ENCODE measurements at regions not wholly inside any gene's neighbourhood (a gene's known extent, or its start where the extent isn't known, plus 50 kb on each side); places are given as distances from the start of the nearest gene placed in this dataset.
"Not testable (repeated sequence)": the region's sequence is repeated elsewhere in the genome, so short reads cannot be mapped to it uniquely, and the experiment has no call there.

DNA sequence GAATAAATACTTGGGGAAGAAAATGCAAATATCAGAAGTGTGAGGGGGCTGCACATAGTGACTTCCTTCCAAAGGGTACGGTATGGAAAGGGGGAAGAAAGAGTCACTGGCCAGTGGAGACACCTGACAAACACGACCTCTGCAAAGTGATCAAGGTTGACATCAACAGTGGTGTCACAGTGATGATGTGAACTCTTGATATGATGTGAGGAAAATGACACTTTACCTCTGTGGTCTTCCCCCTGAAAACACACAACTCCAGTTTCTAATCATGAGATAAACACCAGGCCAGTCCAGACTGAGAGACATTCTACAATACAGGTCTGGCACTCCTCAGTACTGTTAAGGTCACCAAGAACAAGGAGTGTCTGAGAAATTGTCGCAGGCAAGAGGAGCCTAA lies 169.7 kb downstream of the BUB3 start:
- no peak for DNase-seq

DNA sequence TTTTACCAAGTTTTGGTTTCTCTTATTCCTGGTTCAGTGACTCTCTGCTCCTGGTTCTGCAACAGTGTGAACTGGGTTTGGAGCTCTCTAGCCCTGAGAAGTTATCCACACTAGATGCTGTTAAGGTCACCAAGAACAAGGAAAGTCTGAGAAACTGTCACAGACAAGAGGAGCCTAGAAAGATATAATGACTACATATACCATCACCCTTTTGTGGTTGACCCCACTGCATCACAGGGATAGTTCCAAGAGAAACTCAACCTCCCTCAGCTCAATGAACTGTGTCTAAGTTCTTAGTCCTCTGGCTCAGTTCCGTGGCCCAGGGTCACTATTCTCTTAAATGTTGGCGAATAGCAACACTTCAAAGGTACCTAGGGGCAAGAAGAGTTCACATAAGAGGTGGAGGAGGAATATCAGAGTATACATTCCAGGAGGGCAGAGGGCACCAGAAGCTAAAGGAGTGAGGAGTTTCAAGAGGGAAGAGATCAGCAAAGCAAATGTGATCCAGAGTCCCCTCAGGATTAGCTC lies 171.5 kb downstream of the BUB3 start:
- no peak for DNase-seq

DNA sequence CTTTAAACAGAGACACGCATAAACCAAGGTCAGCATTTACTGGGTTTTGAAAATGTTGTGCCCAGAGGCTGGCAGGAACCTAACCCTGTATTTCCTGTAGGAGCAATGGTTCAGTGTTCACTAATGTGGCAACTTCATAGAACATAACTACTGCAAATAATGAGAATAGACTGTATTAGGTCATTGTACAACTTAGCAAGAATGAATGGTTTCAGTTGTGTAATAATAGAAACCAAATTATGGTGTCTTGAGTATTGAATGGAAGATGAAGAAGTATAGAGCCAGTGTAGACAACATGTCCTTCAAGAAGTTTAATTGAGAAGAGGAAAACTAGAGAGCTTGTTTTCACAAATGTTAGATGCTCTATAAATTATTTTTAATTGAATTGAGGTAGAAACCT lies 172.5 kb downstream of the BUB3 start:
- no peak for DNase-seq

DNA sequence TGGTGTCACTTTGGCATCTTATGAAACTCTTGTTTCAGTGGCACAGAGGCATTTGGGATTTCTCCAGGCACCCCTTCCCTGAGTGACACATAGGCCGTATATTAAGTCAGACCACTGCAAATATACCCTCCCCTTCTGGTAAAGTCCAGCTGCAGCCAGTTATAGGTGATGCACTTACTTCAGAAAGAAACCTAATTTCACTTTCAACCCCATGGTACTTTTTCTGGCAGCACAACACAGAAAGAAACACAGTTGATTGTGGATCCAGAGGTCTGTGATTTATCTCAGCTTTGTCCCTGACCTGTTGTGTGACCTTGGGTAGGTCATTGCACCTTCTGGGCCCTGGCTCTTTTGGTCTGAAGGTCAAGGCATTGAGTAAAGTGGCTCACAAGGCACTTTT lies 173.2 kb downstream of the BUB3 start:
- no peak for DNase-seq

DNA sequence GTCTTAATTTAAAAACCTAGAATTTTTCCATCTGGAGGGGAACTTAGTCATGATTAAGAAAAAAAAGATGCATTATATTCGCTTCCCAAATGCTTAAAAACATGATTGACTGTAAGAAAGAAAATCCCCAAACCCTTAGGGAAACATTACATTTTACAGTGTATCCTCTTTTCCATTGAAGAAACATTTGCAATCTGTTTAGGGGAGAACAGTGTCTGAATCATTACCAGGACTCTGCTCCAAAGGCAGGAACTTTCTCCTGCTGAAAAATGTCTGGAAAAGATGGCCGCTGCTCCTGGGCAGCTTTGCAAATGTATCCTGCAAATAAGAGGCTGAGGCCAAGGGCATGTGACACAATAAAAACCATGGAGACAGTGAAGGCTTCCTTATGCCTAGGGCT lies 173.7 kb downstream of the BUB3 start:
- no peak for DNase-seq

DNA sequence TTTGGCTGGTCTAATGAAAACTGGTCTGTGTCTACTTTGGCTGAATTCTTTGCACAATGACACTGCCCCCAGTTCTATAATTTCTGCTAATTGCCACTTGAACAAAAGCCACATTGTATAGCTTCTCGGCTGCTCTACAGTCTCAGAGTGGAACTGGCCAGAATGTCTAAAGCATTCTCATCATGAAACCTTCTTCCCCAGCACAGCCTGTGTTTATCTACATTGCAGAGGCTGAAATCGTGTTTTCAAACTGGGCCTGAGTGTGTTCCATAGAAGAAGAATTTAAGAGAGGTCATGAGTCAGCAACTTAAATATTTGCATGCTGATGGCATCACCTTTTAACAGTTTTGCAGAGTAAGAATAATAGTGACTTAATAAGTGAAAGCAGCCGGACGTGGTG lies 177.2 kb downstream of the BUB3 start:
- DNase-seq = no peak

DNA sequence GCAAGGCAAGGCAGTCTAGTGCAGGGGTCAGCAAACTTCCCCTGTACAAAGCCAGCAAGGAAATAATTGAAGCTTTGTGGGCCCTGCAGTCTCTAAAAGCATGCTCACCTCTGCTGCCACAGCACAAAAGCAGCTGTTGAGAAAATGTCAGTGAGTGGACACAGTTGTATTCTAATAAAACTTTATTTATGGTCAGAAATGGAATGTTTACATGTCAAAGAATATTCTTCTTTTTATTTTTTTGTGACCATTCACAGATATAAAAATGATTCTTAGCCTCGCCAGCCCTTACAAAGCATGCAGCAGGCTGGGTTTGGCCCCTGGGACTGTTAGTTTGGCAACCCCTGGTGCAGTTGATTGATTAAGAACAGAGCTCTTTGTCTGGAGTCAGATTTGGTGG lies 192.4 kb downstream of the BUB3 start:
- DNase-seq = no peak

DNA sequence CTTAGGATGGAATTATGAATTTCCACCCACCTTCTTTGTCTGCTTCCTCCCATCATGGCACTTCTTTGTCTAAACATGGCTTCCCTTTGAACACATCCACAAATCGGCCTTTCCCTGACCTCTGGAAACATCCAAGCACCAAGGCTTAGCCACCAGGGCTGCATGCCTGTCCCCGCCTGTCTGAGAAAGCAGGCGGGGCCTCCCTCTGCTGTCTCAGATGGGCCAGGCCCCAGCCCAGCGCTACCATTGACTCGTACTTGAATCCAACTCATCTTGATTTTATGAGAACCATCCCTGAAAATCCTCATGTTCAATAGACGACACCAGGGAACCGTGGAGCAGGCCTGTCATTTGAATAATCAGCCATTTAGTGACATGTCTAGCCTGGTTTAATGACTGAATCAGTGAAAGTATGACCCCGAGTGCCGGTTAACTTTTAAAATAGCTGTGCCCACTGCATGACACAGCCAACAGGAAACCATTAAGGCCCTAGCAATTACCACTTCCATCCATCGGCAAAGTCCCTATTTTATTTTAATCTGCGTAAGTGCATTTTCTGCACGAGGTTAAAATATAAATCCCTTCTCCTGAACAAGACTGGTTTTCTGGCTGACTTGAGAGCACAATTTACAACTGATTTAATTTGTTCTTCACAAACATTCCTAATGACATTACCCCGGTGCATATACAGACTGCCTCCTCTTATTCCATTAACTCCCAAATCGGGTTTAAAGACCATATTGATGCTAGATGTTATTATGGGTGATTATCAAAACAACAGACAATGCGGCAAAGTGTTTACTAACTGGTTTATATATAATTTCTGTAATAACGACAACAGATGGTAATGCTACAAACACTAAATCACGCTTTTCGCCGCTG lies 194.7 kb downstream of the BUB3 start:
- no peak for DNase-seq

DNA sequence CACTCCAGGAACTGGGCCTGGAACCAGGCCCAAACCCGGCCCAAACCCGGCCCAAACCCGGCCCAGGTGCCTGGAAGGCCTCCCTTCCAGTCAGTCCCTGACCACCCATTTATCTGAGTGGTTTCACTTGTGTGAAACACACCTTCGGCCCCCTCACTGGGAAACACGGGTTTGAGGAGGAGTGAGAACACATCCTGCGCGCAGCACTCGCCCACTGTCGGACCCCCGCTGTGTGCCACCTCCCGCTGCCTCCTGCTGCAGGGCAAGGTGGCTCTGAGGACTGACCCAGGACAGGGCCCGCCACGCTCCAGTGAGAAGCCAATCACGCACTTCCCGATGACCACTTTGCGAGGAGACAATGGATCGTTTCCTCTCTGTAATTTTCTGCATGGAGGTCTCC lies 197.5 kb downstream of the BUB3 start:
- DNase-seq = no peak

DNA sequence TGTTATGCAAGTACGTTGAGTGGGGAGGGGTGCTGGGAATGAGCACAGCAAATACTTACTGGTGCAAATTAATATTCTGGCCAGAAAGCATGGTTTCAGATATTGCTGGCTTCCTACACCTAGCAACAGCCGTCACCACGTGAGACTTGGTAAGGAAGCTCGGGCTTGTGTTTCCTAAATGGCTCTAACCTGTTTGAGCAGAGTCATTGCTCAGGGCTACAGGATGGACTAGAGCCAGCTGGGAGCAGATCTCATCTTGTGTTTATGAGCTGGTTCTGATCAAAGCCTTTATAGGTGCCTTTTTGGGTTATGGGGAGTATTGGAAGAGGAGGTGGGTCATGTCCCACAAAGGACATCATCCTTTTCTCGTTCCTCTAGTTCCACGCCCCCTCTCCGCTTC lies 200.3 kb downstream of the BUB3 start:
- no peak for DNase-seq

DNA sequence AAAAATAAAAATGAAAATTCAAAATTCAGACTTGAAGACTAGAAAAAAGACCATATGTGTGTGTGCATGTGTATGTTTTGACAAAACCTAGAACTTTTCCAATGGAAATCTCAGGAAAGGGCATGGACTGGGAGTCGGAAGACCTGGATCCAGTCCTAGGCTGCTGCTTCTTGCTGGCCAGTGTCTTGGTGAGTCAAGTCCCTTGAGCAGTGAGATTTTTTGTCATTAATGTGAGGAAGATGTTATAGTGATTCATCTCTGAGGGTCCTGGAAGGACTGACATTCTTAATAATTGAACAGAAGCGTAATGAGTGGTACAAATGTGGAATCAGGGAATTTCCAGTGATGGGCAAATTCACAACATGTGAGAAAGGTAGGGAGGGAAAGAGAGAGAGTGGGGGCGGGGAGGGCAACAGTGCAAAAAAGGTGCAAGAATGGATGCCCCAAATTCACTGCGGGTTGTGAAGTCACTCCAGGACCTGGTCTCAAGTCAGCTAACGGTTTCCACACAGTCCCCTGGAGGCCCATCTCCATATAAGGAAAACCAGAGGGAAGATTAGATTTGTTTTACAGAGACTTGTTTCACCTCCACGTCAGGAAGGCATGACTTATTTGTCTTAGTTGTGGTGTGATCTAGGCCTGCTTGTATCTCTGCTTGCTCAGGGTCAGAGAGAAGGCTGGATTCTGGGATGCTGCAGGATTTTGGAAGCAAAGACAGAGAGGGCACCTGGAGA lies 201.7 kb downstream of the BUB3 start:
- DNase-seq = no peak

DNA sequence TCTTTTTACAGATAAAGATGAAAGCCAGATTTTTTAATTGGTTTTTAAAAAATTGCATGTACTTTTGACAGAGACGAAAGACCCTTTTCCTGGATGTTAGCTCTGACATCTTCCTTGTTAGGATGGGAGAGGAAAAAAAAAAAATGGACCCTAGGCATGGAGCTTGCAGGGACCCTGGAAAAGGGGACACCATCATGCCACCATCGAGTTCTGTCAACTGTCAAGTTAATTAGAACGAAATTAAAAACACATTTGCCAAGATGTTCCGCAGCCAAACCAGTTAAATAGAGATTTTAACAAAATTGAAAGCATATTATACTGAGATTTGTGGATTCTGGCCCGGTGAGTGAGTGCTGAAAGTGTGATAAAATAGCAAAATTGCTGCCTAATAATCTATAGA lies 202.6 kb downstream of the BUB3 start:
- DNase-seq = no peak

DNA sequence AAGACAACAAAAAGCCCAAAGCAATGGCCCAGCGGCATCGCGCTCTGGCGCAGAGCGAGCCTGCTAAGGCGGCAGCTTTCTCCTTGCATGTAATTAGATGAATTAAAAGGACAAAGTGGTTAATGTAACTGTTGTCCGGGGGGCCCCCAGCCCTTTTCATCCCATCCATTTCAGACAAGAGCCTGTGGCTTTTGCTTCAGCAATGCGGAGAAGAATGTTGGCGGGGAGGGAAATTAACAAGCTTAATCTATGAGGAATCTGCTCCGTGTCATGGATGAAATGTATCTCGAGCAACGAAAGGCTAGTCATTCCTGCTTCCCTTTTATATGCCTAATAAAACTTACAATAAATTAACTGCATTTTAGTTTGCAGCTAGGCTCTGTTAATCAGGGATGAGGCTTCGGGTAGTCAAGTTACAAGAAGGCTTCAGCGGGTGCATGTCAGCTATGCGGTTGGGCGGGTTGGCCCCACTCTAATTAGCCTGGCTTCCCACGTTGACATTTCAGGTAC lies 203.3 kb downstream of the BUB3 start:
- DNase-seq = no peak

DNA sequence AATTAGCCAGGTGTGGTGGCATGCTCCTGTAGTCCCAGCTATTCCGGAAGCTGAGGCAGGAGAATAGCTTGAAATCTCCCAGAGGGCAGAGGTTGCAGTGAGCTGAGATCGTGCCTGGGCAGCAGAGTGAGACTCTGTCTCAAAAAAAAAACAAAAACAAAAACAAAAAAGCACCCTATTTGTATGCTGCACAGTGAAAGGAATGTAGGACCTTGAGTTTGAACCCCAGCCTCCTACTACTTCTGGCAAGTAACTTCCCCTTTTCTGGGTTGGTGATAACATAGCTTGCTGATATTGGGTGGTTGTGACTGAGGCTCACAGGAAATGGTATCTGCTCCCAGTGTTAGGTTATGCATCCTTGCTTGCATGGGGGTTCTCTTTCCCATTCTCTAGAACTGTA lies 205.3 kb downstream of the BUB3 start:
- no peak for DNase-seq

DNA sequence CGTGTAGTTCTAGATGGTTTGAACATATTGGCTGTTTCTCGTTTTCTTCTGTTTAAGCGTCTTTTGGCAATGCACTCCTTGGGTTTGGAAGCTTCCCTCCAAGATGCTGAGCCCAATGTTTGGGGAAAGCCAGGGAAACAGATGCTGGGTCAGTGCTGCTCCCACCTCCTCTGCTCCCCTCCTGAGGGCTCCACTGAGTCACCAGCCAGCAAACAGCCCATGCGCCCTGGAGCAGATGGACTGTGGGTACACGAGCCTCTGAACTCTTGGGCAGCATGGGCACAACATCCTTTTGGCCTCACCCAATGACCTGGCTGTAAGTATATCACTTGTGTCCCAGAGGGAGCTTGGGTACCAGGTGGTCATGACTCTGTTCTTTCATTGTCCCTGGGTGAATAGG lies 207.6 kb downstream of the BUB3 start:
- DNase-seq = no peak

DNA sequence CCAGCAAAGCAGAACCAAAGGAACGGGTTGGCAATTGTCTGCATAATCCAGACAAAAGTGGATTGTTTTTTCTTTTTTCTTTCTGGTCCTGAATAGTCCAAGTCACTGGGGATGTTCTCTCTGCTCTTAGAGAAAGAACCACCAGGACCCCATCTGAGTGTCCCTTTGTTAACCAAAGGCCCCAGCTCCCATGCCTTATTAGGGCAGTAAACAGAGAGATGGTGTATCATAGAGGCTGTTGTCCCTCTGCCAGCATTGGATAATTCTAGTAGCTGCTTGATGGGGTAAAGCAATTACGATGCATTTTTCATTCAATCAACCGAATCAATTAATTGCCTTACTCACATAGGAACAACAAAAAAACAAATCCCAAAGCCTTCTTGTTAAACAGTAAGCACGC lies 213.0 kb downstream of the BUB3 start:
- no peak for DNase-seq

DNA sequence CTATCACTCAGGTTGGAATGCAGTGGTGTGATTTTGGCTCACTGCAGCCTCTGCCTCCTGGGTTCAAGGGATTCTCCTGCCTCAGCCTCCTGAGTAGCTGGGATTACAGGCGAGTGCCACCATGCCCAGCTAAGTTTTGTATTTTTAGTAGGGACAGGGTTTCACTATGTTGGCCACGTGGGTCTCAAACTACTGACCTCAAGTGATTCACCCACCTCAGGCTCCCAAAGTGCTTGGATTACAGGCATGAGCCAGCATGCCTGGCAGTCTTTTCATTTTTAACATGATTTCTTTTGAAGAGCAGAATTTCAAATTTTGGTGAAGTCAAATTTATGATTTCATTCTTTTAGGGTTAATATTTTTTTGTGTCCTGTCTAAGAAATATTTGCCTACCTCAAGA lies 217.4 kb downstream of the BUB3 start:
- DNase-seq = not testable (repeated sequence)

DNA sequence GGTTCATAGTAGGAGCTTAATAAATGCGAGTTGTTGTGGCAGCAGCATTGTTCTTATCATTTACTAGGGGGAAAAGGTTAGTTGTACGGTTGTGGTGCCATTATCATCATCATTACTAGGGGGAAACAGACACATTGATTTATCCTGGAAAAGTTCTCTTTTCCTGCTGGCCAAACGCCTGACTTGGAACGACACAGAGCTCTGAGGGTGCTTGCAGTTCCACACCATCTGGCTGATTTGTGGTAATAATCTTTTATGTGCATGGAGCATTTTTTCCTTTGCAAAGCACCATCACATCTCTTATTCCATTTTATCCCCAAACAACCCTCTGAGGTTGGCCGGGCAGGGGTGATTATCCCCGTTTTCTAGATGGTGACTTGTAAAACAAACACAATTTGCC lies 219.4 kb downstream of the BUB3 start:
- no peak for DNase-seq

DNA sequence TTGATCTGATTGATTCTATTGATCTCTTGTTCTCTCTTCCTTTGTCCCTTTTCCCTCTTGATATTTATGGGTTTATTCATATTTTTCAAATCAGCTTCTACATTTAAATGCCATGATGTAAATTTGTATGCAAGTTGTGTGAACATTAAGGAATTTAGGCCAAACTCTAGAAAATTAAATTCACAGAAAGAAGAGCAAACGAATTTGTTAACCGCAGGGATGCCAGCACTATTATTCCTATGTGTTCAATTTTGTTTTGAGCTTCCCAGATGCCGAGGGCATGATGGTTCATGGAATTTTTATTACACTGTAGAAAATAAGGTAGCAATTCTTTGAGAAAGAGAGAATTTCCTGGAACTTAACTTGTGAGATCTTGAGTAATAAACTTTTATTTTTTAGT lies 220.9 kb downstream of the BUB3 start:
- no peak for DNase-seq

DNA sequence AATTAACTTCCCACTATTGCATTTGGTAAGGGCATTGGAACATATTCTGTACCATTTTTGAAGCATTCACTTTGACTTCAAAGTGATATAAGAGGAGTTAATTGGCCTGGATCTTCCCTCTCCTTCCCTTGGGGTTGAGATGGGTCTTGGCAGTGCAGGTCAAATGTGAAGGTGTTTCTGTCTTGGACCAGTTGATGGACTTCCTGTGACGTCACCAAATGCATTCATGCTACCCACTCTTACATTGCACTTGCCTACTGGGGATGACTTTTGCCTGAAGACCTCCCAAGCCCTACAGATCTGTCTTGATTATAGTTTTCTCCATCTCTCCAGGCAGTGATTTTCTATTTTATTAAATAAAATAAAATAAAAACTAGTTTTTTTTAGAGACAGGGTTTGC lies 221.5 kb downstream of the BUB3 start:
- DNase-seq = no peak

DNA sequence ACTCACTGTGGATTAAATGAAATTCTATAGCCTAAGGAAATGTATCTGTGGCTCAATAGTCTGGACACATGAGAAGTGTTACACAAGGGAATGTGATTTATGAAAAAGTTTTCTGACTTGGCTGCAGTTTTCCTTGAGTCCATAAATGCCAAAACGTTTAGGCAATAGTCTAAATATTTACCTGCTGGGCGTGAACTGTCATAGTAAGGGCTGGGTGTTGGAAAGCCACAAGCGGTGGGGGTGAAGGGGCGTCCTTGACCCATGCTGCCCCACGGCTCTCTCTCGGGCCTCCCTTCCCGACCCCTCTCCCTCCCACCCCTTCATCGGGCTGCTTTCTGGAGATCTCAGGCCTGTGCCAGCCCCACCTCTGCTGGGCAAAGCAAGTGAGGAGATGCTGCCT lies 223.7 kb downstream of the BUB3 start:
- no peak for DNase-seq

DNA sequence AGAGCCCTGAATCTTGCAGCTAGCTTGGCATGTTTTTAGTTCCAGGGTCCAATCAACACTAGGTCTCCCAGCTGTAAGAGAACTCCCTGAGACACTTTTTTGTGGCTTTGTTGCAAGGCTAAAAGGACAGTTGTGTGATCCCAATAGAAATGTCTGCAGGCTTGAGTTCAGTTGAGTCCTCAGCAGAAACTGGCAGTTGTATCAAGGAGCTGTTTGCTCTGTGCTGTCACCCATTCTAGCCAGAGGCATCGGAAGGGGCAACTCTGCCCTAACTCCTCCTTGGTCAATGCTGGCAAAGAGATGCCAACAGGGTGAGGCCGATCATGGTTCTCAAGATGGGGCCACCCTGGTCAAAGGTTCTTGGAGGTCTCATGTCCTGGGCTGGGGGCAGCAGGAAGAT lies 224.1 kb downstream of the BUB3 start:
- no peak for DNase-seq

DNA sequence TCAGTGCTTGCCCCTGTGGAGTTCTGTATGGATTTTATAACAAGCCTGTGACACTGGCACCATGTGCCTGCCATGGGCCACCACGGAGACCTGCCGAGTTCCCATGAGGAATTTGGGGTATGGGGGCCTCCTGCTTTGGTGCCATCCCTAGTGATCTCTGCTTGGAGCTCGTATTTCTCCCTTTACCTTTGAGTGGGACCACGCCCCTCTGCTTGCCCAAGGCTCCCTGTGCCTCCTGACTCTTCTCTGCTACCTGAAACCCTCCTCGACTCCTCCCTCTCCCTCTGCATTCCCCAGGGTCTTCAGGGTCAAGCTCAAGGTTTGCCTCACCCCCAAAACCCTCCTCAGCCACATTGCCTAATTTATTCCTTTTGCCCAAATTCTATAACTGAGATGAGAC lies 225.0 kb downstream of the BUB3 start:
- DNase-seq = no peak

DNA sequence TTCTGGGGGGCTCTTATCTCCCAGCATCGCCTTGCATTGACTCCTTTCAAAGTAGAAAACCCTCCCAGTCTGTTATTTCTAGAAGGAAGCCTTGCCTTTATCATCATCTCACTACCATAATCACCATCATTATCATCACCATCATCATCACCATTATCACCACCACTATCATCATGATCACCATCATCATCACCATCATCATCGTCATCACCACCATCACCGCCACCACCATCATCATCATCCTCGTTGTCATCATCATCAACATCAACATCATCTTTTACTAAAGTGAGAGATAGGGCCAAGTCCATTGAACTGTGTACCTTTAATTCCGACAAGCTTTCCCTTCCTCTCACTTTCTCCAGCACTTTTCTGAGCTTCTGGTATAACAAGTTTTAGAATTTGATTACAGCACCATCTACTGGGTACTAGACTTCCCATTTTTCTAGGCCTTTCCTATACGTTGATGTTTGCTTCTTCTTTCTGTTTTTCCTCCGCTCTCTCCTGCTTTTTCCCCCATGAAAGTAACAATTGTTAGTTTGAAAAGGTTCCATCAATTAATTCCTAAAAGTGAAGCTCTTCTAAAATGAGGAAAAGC lies 226.4 kb downstream of the BUB3 start:
- no peak for DNase-seq
